Breast epithelium (tissue), 4 donors: ENCODE measurements at regions not wholly inside any gene's neighbourhood (a gene's known extent, or its start where the extent isn't known, plus 50 kb on each side); places are given as distances from the start of the nearest gene placed in this dataset.

Experiments used
- DNase-seq, 2 donors: peaks; one replicate each; pipeline ENCODE4 v3.0.0-alpha.2; 2019; ENCODE audit warnings: low spot score in 2 of 2
- H3K27ac ChIP-seq, 2 donors: fragments of 200-600 bp; sonication (generic) in 1 of 2; one replicate each; pipeline ENCODE4 v1.5.1; 2016 to 2019; ENCODE audit warnings: mild to moderate bottlenecking in 1 of 2
- H3K27me3 ChIP-seq, 2 donors: fragments of 200-600 bp; sonication (generic) in 1 of 2; one replicate each; pipeline versions ENCODE4 v1.5.1 to v1.6.0; 2017 to 2019; ENCODE audit warnings: control low read depth in 1 of 2, mild to moderate bottlenecking in 1 of 2
- H3K36me3 ChIP-seq: fragments of 200-600 bp; one replicate; pipeline ENCODE4 v1.5.1; 2019
- H3K4me1 ChIP-seq, 2 donors: fragments of 200-600 bp; sonication (generic); one replicate each; pipeline ENCODE4 v1.5.1; 2016 to 2019; ENCODE audit warnings: control low read depth in 1 of 2
- H3K4me3 ChIP-seq, 3 donors: fragments of 200-600 bp; sonication (generic); 1 replicate in 2 of 3; 2 replicates in 1 of 3; pipeline ENCODE4 v1.5.1; 2016 to 2019; ENCODE audit warnings: mild to moderate bottlenecking in 3 of 3, moderate library complexity in 2 of 3
- H3K9me3 ChIP-seq, 2 donors: fragments of 200-600 bp; sonication (generic) in 1 of 2; one replicate each; pipeline ENCODE4 v1.5.1; 2016 to 2019; ENCODE audit warnings: control low read depth in 1 of 2
- POLR2A ChIP-seq: fragments of 450-650 bp; IDR thresholded peaks from one replicate; pipeline ENCODE4 v1.6.1; 2016; ENCODE audit warnings: antibody characterized with exemption, mild to moderate bottlenecking, moderate library complexity
- POLR2AphosphoS5 ChIP-seq, 3 donors: sonication (generic); formaldehyde crosslinking; IDR thresholded peaks; one replicate each; pipeline ENCODE4 v1.6.1; 2017; ENCODE audit warnings: antibody characterized with exemption in 3 of 3
- intact Hi-C: fragments of 100-400 bp; cut with DNase I; formaldehyde crosslinking; loops from one replicate; pipeline ENCODE4 v1.15.1; 2023; ENCODE audit warnings: low total_unique reads
- TF ChIP-seq, protein P1 (sequence below), 3 donors: fragments of 450-650 bp; IDR thresholded peaks; one replicate each; pipeline ENCODE4 v1.5.1; 2016 to 2017; ENCODE audit warnings: antibody characterized with exemption in 3 of 3, mild to moderate bottlenecking in 3 of 3, moderate library complexity in 3 of 3

GRCh38 chr5:60018091-60018490 lies 124.6 kb upstream of the PDE4D start:
- no peak overlapping the region for H3K4me3 ChIP-seq
- no peaks in the 10 kb centered on the region for H3K36me3 ChIP-seq
- peaks cover 0 to 13% of the 10 kb centered on the region in 2 donors for H3K9me3 ChIP-seq
- TF ChIP-seq POLR2AphosphoS5 (IDR thresholded peaks at IDR 0.05) = no peak
- no peak for TF ChIP-seq POLR2A
- TF ChIP-seq, protein P1, sequence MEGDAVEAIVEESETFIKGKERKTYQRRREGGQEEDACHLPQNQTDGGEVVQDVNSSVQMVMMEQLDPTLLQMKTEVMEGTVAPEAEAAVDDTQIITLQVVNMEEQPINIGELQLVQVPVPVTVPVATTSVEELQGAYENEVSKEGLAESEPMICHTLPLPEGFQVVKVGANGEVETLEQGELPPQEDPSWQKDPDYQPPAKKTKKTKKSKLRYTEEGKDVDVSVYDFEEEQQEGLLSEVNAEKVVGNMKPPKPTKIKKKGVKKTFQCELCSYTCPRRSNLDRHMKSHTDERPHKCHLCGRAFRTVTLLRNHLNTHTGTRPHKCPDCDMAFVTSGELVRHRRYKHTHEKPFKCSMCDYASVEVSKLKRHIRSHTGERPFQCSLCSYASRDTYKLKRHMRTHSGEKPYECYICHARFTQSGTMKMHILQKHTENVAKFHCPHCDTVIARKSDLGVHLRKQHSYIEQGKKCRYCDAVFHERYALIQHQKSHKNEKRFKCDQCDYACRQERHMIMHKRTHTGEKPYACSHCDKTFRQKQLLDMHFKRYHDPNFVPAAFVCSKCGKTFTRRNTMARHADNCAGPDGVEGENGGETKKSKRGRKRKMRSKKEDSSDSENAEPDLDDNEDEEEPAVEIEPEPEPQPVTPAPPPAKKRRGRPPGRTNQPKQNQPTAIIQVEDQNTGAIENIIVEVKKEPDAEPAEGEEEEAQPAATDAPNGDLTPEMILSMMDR (IDR thresholded peaks at IDR 0.05) = no peak
- no peak for DNase-seq
- no peaks in the 10 kb centered on the region for H3K27me3 ChIP-seq
- no peaks in the 10 kb centered on the region for H3K4me1 ChIP-seq
- no peak overlapping the region for H3K27ac ChIP-seq
- intact Hi-C loops = no loop called here

GRCh38 chr5:60014331-60014730 lies 120.8 kb upstream of the PDE4D start:
- Histone ChIP-seq H3K4me3 (no peak overlapping the region), H3K4me1 (no peaks in the 10 kb centered on the region), H3K36me3 (no peaks in the 10 kb centered on the region), H3K9me3 (peaks cover 0 to 13% of the 10 kb centered on the region in 2 donors), H3K27ac (no peak overlapping the region), H3K27me3 (no peaks in the 10 kb centered on the region)
- DNase-seq = no peak
- TF ChIP-seq POLR2AphosphoS5 (IDR thresholded peaks at IDR 0.05) (no peak), POLR2A (no peak)
- TF ChIP-seq, protein P1 (IDR thresholded peaks at IDR 0.05) = no peak
- intact Hi-C loops = no loop called here

DNA sequence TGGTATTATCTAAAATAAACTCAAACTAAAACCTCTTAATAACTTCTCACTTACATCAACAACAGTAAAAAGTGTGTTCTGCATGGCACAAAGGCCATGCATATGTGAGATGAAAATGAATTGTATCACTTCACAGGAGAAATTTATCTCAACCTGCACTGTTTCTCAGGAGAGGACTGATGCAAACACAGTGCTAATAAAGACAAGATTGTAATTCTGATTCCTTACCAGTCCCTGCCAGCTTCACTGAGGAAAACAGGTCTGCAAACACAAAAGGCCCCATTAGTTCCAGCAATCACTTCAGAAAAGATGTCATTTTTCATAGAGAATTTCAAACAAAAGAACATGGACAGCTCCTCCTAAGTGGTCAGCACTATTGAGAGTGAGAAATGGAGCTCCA lies 117.3 kb upstream of the PDE4D start:
- TF ChIP-seq POLR2AphosphoS5 (IDR thresholded peaks at IDR 0.05) = no peak
- TF ChIP-seq POLR2A = no peak
- TF ChIP-seq, protein P1 (IDR thresholded peaks at IDR 0.05) = no peak
- intact Hi-C loops = no loop called here
- DNase-seq = no peak
- no peaks in the 10 kb centered on the region for H3K9me3 ChIP-seq
- H3K36me3 ChIP-seq = no peaks in the 10 kb centered on the region
- no peak overlapping the region for H3K27ac ChIP-seq
- H3K27me3 ChIP-seq = no peaks in the 10 kb centered on the region
- H3K4me3 ChIP-seq = no peak overlapping the region
- H3K4me1 ChIP-seq = no peaks in the 10 kb centered on the region

GRCh38 chr5:60010328-60010727 lies 116.8 kb upstream of the PDE4D start:
- no peaks in the 10 kb centered on the region for H3K36me3 ChIP-seq
- H3K4me3 ChIP-seq = no peak overlapping the region
- TF ChIP-seq, protein P1 (IDR thresholded peaks at IDR 0.05) = no peak
- TF ChIP-seq POLR2A (no peak), POLR2AphosphoS5 (IDR thresholded peaks at IDR 0.05) (no peak)
- H3K27me3 ChIP-seq = no peaks in the 10 kb centered on the region
- no peaks in the 10 kb centered on the region for H3K9me3 ChIP-seq
- intact Hi-C loops = no loop called here
- H3K4me1 ChIP-seq = no peaks in the 10 kb centered on the region
- DNase-seq = no peak
- no peak overlapping the region for H3K27ac ChIP-seq

- H3K36me3 ChIP-seq = no peaks in the 10 kb centered on the region
- no peak overlapping the region for H3K4me3 ChIP-seq
- intact Hi-C loops = no loop called here
- H3K27me3 ChIP-seq = no peaks in the 10 kb centered on the region
- no peak for DNase-seq
- TF ChIP-seq POLR2AphosphoS5 (IDR thresholded peaks at IDR 0.05) (no peak), POLR2A (no peak)
- TF ChIP-seq, protein P1 (IDR thresholded peaks at IDR 0.05) = no peak
- H3K4me1 ChIP-seq = no peaks in the 10 kb centered on the region
- H3K27ac ChIP-seq = no peak overlapping the region
- H3K9me3 ChIP-seq = peaks cover 0 to 10% of the 10 kb centered on the region in 2 donors
Measured at GRCh38 chr5:60007729-60008128, 114.2 kb upstream of the PDE4D start.
